OCI-LY7 (cell line): ENCODE measurements at regions not wholly inside any gene's neighbourhood (a gene's known extent, or its start where the extent isn't known, plus 50 kb on each side); places are given as distances from the start of the nearest gene placed in this dataset.

Source experiments
- BruUV-seq: library from RNA; stranded (reverse); fragments of 400-500 nt; replicated peaks from 2 replicates; lab custom pipeline; 2021; lab: Mats Ljungman, UMichigan
- CTCF ChIA-PET: fragments of 300-600 bp; sonication (Branson Sonifier 250); formaldehyde crosslinking; loops from one replicate; lab custom pipeline; 2022; ENCODE audit warnings: antibody characterized with exemption; ENCODE audit not compliant: unreplicated experiment; lab: Charles Lee
- POLR2A ChIA-PET: fragments of 300-600 bp; sonication (Branson Sonifier 250); formaldehyde crosslinking; loops from one replicate; lab custom pipeline; 2022; ENCODE audit warnings: antibody characterized with exemption; lab: Charles Lee
- DNase-seq: peaks from one replicate; pipeline ENCODE4 v3.0.0-alpha.2; 2015; ENCODE audit warnings: low spot score
- H2AFZ ChIP-seq: fragments of 200-600 bp; sonication (generic), shearing (Covaris generic); 2 replicates; pipeline ENCODE4 v1.6.1; 2014; ENCODE audit warnings: mild to moderate bottlenecking, antibody characterized with exemption, low read length, moderate library complexity
- H3K27ac ChIP-seq: fragments of 200-600 bp; sonication (generic); 2 replicates; pipeline ENCODE4 v1.5.1; 2014; ENCODE audit warnings: mixed run types, low read depth, mild to moderate bottlenecking, moderate library complexity, low read length, inconsistent platforms; ENCODE audit not compliant: poor library complexity, severe bottlenecking
- H3K36me3 ChIP-seq: fragments of 200-600 bp; sonication (generic); 2 replicates; pipeline ENCODE4 v1.6.1; 2014; ENCODE audit warnings: mild to moderate bottlenecking, antibody characterized with exemption, low read length, moderate library complexity, mixed read lengths; ENCODE audit not compliant: insufficient read depth
- H3K4me1 ChIP-seq: fragments of 200-600 bp; sonication (generic); 2 replicates; pipeline ENCODE4 v1.5.1; 2014; ENCODE audit warnings: mild to moderate bottlenecking, low read length; ENCODE audit not compliant: insufficient read depth, poor library complexity, severe bottlenecking
- H3K4me2 ChIP-seq: fragments of 200-600 bp; sonication (generic); 2 replicates; pipeline ENCODE4 v1.6.1; 2014; ENCODE audit warnings: mild to moderate bottlenecking, low read length
- H3K4me3 ChIP-seq: fragments of 200-600 bp; sonication (generic); 2 replicates; pipeline ENCODE4 v1.5.1; 2014; ENCODE audit warnings: mild to moderate bottlenecking, low read depth, low read length; ENCODE audit not compliant: poor library complexity, severe bottlenecking
- H3K79me2 ChIP-seq: fragments of 200-600 bp; sonication (generic); 2 replicates; pipeline ENCODE4 v1.6.1; 2016; ENCODE audit warnings: low read depth, mild to moderate bottlenecking, low read length, moderate library complexity, mixed read lengths; ENCODE audit not compliant: insufficient read depth
- H3K9me2 ChIP-seq: fragments of 200-600 bp; sonication (generic); 2 replicates; pipeline ENCODE4 v1.6.1; 2016; ENCODE audit warnings: mild to moderate bottlenecking, low read length, mixed read lengths; ENCODE audit not compliant: insufficient read depth
- H3K9me3 ChIP-seq: fragments of 200-600 bp; sonication (generic); 2 replicates; pipeline ENCODE4 v1.6.1; 2014; ENCODE audit warnings: mild to moderate bottlenecking, mixed run types, low read length, mixed read lengths
- H4K20me1 ChIP-seq: fragments of 200-600 bp; sonication (generic); 2 replicates; pipeline ENCODE4 v1.6.1; 2014; ENCODE audit warnings: mild to moderate bottlenecking, antibody characterized with exemption, low read length, moderate library complexity, mixed read lengths; ENCODE audit not compliant: insufficient read depth
- EZH2phosphoT487 ChIP-seq: fragments of 200-600 bp; sonication (generic); IDR thresholded peaks from 2 replicates; pipeline ENCODE4 v1.6.1; 2018; ENCODE audit warnings: low read depth, borderline replicate concordance, mild to moderate bottlenecking, mixed run types, antibody characterized with exemption, low read length, moderate library complexity, mixed read lengths
- intact Hi-C: fragments of 100-400 bp; cut with micrococcal nuclease; formaldehyde crosslinking; loops from one replicate; pipeline ENCODE4 v1.10.0; 2022; ENCODE audit not compliant: unreplicated experiment
- TF ChIP-seq, protein P1 (sequence below): fragments of 200-600 bp; sonication (generic); conservative IDR thresholded peaks from 2 replicates; pipeline ENCODE4 v1.5.1; 2014; ENCODE audit warnings: mild to moderate bottlenecking, antibody characterized with exemption, low read length, moderate library complexity, mixed read lengths

DNA sequence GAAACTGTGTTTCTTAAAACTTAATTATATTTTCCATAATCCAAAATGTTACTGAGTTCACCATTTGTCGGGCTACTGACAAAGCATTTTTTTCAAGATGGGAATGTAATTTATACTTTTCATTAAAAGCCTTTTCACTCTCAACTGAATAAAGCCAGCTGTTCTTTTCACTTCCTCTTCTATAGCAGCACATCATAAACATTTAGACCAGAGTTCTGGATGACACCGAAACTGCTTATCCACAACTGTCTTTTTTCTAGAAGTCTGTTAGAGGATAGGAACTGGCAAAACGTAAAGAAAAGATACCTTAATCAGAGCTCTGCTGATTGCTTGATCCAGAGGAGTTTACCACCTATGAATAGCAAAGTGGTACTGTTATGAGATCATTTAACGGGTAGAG lies 594.7 kb downstream of the ADGRL2 start:
- TF ChIP-seq, protein P1, sequence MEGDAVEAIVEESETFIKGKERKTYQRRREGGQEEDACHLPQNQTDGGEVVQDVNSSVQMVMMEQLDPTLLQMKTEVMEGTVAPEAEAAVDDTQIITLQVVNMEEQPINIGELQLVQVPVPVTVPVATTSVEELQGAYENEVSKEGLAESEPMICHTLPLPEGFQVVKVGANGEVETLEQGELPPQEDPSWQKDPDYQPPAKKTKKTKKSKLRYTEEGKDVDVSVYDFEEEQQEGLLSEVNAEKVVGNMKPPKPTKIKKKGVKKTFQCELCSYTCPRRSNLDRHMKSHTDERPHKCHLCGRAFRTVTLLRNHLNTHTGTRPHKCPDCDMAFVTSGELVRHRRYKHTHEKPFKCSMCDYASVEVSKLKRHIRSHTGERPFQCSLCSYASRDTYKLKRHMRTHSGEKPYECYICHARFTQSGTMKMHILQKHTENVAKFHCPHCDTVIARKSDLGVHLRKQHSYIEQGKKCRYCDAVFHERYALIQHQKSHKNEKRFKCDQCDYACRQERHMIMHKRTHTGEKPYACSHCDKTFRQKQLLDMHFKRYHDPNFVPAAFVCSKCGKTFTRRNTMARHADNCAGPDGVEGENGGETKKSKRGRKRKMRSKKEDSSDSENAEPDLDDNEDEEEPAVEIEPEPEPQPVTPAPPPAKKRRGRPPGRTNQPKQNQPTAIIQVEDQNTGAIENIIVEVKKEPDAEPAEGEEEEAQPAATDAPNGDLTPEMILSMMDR = no peak
- TF ChIP-seq EZH2phosphoT487 = no peak
- intact Hi-C loops = no loop called here
- ChIA-PET POLR2A (interaction anchor here (0.5 to 0.6 kb wide), 2 partner anchors 341 to 724 kb away, joined by 3 to 6 read pairs; no protein-coding TSS in a partner anchor), CTCF (no interaction called here)
- peak overlapping the region; percentile 39 for H3K4me2 ChIP-seq
- H2AFZ ChIP-seq = no peak overlapping the region
- H3K4me3 ChIP-seq = no peak overlapping the region
- H3K36me3 ChIP-seq = no peaks in the 10 kb centered on the region
- H3K4me1 ChIP-seq = peaks cover 13% of the 10 kb centered on the region
- peak; percentile 77 for DNase-seq
- no peaks in the 10 kb centered on the region for H3K79me2 ChIP-seq
- no peaks in the 10 kb centered on the region for H3K9me2 ChIP-seq
- no TSS peak for BruUV-seq
- H3K27ac ChIP-seq = no peak overlapping the region
- peaks cover 3% of the 10 kb centered on the region; the same call in 1 of the 2 replicates for H4K20me1 ChIP-seq
- no peaks in the 10 kb centered on the region for H3K9me3 ChIP-seq

DNA sequence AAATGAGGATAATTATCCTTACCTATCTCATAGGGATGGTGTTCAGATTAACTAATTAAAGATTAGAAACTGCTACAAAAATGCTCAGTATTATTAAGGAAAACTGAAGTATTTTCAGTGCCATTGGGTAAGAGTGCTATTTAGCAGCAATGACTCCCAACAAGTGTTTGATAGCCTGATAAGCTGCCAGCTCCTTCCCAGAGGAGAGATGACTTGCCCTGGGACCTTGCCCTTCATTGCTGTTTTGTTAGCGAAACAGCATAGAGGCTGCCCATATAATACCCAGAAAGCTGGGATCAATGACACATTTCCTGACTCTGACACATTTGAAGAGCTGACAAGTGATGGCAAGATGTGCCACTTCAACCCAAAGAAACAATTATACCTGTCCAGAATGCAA lies 592.2 kb downstream of the ADGRL2 start:
- H3K27ac ChIP-seq = no peak overlapping the region
- DNase-seq = no peak
- TF ChIP-seq, protein P1 = no peak
- no peak for TF ChIP-seq EZH2phosphoT487
- no peaks in the 10 kb centered on the region for H3K9me2 ChIP-seq
- no peaks in the 10 kb centered on the region for H3K79me2 ChIP-seq
- no peak overlapping the region for H3K4me2 ChIP-seq
- peaks cover 3% of the 10 kb centered on the region; the same call in 1 of the 2 replicates for H4K20me1 ChIP-seq
- intact Hi-C loops = no loop called here
- no peak overlapping the region for H3K4me3 ChIP-seq
- no TSS peak for BruUV-seq
- ChIA-PET POLR2A (no interaction called here), CTCF (no interaction called here)
- H3K36me3 ChIP-seq = no peaks in the 10 kb centered on the region
- no peaks in the 10 kb centered on the region for H3K9me3 ChIP-seq
- peaks cover 13% of the 10 kb centered on the region for H3K4me1 ChIP-seq
- no peak overlapping the region for H2AFZ ChIP-seq

DNA sequence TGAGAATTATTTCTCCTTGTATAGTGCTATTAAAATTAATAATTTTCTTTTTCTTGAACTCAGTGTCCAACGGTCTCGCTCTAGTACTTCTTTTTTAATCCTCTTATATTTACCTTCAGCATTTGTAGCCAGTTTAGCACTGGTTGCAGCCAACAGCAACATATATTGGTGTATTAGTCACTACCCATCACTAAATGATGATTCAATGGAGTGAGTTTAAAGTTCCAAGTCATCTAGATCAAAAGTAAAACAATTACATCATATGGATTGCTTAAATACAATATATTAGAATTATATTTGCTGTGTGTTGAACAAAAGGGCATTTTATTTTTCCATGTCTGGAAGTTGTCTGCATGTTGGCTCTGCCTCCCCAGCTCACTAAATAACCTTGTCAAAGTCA lies 591.8 kb downstream of the ADGRL2 start:
- H3K9me2 ChIP-seq = no peaks in the 10 kb centered on the region
- H3K36me3 ChIP-seq = no peaks in the 10 kb centered on the region
- no peak for DNase-seq
- ChIA-PET CTCF (no interaction called here), POLR2A (interaction anchor here (0.7 kb wide), 1 partner anchor 417 kb away, joined by 4 read pairs; no protein-coding TSS in a partner anchor)
- intact Hi-C loops = no loop called here
- BruUV-seq = no TSS peak
- H2AFZ ChIP-seq = no peak overlapping the region
- no peaks in the 10 kb centered on the region for H3K79me2 ChIP-seq
- H3K4me2 ChIP-seq = no peak overlapping the region
- no peak overlapping the region for H3K4me3 ChIP-seq
- no peak overlapping the region for H3K27ac ChIP-seq
- no peaks in the 10 kb centered on the region for H3K9me3 ChIP-seq
- peaks cover 13% of the 10 kb centered on the region for H3K4me1 ChIP-seq
- H4K20me1 ChIP-seq = peaks cover 3% of the 10 kb centered on the region; the same call in 1 of the 2 replicates
- TF ChIP-seq EZH2phosphoT487 = no peak
- TF ChIP-seq, protein P1 = no peak
